Fibroblast of lung (primary cell): ENCODE measurements at regions not wholly inside any gene's neighbourhood (a gene's known extent, or its start where the extent isn't known, plus 50 kb on each side); places are given as distances from the start of the nearest gene placed in this dataset.

Experiments
- EZH2 ChIP-seq: IDR thresholded peaks from 2 replicates; pipeline ENCODE4 v1.5.1; 2012; ENCODE audit warnings: low read length, control low read depth, mild to moderate bottlenecking; ENCODE audit errors: missing control alignments
- TF ChIP-seq, protein P1 (sequence below), 2 donors: IDR thresholded peaks in 1 of 2; conservative IDR thresholded peaks in 1 of 2; 1 replicate in 1 of 2; 2 replicates in 1 of 2; pipeline ENCODE4 v1.5.1; 2011 to 2012; ENCODE audit warnings: low read length in 2 of 2, control low read depth in 1 of 2, inconsistent platforms in 1 of 2, low read depth in 1 of 2, mild to moderate bottlenecking in 1 of 2

DNA sequence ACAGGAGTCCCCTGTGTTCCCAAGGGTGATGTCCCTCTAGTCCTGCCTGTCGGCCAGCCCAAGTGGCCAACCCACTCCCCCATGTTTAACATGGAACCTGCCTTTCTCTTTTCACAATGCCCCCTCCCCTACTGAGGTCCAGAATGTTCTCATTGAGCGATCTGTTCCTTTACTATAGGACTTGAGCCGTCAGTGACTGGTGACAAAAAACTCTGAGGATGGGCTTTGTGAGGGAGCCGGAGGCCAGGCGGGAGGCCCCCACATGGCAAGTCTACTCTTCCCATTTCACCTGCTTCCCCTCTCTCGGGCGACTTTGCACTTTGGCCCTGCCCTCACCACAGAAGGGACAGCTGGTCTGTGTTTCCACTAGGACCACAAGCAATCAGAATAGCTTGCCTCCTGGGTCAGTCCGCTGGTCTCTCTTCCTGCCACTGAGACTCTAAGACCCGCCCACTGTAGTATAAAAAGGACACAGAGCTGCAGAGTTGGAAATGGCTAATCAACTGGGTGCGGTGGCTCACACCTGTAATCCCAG lies 146.5 kb upstream of the RAB12 start:
- TF ChIP-seq, protein P1, sequence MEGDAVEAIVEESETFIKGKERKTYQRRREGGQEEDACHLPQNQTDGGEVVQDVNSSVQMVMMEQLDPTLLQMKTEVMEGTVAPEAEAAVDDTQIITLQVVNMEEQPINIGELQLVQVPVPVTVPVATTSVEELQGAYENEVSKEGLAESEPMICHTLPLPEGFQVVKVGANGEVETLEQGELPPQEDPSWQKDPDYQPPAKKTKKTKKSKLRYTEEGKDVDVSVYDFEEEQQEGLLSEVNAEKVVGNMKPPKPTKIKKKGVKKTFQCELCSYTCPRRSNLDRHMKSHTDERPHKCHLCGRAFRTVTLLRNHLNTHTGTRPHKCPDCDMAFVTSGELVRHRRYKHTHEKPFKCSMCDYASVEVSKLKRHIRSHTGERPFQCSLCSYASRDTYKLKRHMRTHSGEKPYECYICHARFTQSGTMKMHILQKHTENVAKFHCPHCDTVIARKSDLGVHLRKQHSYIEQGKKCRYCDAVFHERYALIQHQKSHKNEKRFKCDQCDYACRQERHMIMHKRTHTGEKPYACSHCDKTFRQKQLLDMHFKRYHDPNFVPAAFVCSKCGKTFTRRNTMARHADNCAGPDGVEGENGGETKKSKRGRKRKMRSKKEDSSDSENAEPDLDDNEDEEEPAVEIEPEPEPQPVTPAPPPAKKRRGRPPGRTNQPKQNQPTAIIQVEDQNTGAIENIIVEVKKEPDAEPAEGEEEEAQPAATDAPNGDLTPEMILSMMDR (conservative IDR thresholded peaks at IDR 0.05 in 1 of 2, IDR thresholded peaks at IDR 0.05 in 1 of 2; ENCODE audit: low read depth in 1 of 2, low read length in 2 of 2) = no peak
- no peak for TF ChIP-seq EZH2
